Upper lobe of left lung (tissue), 6 donors: ENCODE measurements at regions not wholly inside any gene's neighbourhood (a gene's known extent, or its start where the extent isn't known, plus 50 kb on each side); places are given as distances from the start of the nearest gene placed in this dataset.
A peak's percentile ranks its signal among the peaks of the same experiment; 100 is the strongest.

Experiments
- ATAC-seq, 2 donors: fragments of 200-7000 bp; cut with Tn5 transposase; one replicate each; pipeline ENCODE4 v1.9.1; 2022; ENCODE audit warnings: mild to moderate bottlenecking in 2 of 2, moderate library complexity in 2 of 2; ENCODE audit not compliant: low FRiP score in 2 of 2
- DNase-seq, 2 donors: peaks; one replicate each; pipeline ENCODE4 v3.0.0-alpha.2; 2019 to 2020
- H3K27ac ChIP-seq, 4 donors: fragments of 200-600 bp; sonication (generic); one replicate each; pipeline ENCODE4 v1.5.1; 2016 to 2019
- H3K27me3 ChIP-seq, 4 donors: fragments of 200-600 bp; sonication (generic); one replicate each; pipeline ENCODE4 v1.5.1; 2017 to 2019
- H3K36me3 ChIP-seq, 4 donors: fragments of 200-600 bp; sonication (generic); one replicate each; pipeline ENCODE4 v1.5.1; 2016 to 2019
- H3K4me1 ChIP-seq, 4 donors: fragments of 200-600 bp; sonication (generic); one replicate each; pipeline ENCODE4 v1.5.1; 2018 to 2019
- H3K4me3 ChIP-seq, 4 donors: fragments of 200-600 bp; sonication (generic); one replicate each; pipeline ENCODE4 v1.5.1; 2017 to 2019; ENCODE audit warnings: mild to moderate bottlenecking in 2 of 4, moderate library complexity in 1 of 4
- H3K9me3 ChIP-seq, 4 donors: fragments of 200-600 bp; sonication (generic); one replicate each; pipeline ENCODE4 v1.5.1; 2018 to 2019
- CTCF ChIP-seq, 6 experiments: fragments of 450-650 bp in 4 of 6; fragments of 200-600 bp in 2 of 6; sonication (generic) in 2 of 6; IDR thresholded peaks; one replicate each; pipeline ENCODE4 v1.5.1; 2016 to 2019; ENCODE audit warnings: antibody characterized with exemption in 6 of 6
- EP300 ChIP-seq, 4 donors: sonication (generic); formaldehyde crosslinking; IDR thresholded peaks; one replicate each; pipeline ENCODE4 v1.5.1; 2017; ENCODE audit warnings: antibody characterized with exemption in 4 of 4, control low read depth in 2 of 4
- POLR2A ChIP-seq, 4 donors: fragments of 450-650 bp; IDR thresholded peaks; one replicate each; pipeline ENCODE4 v1.5.1; 2016 to 2017; ENCODE audit warnings: antibody characterized with exemption in 4 of 4, mild to moderate bottlenecking in 2 of 4
- POLR2AphosphoS5 ChIP-seq, 2 donors: sonication (generic); formaldehyde crosslinking; IDR thresholded peaks; one replicate each; pipeline ENCODE4 v1.5.1; 2017; ENCODE audit warnings: antibody characterized with exemption in 2 of 2
- WGBS, 2 donors: methylation state at CpG; one replicate each; pipeline ENCODE4 v1.1.5; 2017 to 2018; 5-methylcytosine and 5-hydroxymethylcytosine counted together
- donor health status: DM: no; HTN: no; CAD: no; lungs with moderate emphysema.
- donor health status: DM: no; HTN: yes; CAD: no; lungs with severe emphysema.

- peak overlapping the region in 1 of 4 donors; percentile 9 for H3K4me3 ChIP-seq
- peak in 1 of 2 donors; percentile 15 for DNase-seq
- 89 to 90% methylated on average over 12 of the region's 12 CpGs for WGBS, 2 donors
- TF ChIP-seq EP300 (IDR thresholded peaks at IDR 0.05) (no peak), CTCF (IDR thresholded peaks at IDR 0.05) (no peak), POLR2A (IDR thresholded peaks at IDR 0.05) (no peak), POLR2AphosphoS5 (IDR thresholded peaks at IDR 0.05) (no peak)
- H3K36me3 ChIP-seq: no peaks in the 10 kb centered on the region
- no peak overlapping the region for H3K27ac ChIP-seq
- H3K9me3 ChIP-seq: no peaks in the 10 kb centered on the region
- H3K27me3 ChIP-seq: no peaks in the 10 kb centered on the region
- ATAC-seq: peak in 1 of 2 donors; percentile 51
- H3K4me1 ChIP-seq: no peaks in the 10 kb centered on the region
Observed at GRCh38 chr3:80769683-80770082, 991.8 kb downstream of the GBE1 start.

- Histone ChIP-seq H3K9me3 (no peaks in the 10 kb centered on the region), H3K27ac (no peak overlapping the region), H3K27me3 (no peaks in the 10 kb centered on the region), H3K36me3 (no peaks in the 10 kb centered on the region), H3K4me3 (no peak overlapping the region), H3K4me1 (no peaks in the 10 kb centered on the region)
- ATAC-seq: no peak
- 61 to 63% methylated on average over 4 of the region's 4 CpGs for WGBS, 2 donors
- no peak for DNase-seq
- no peak for TF ChIP-seq POLR2AphosphoS5 (IDR thresholded peaks at IDR 0.05)
- TF ChIP-seq EP300 (IDR thresholded peaks at IDR 0.05): no peak
- TF ChIP-seq POLR2A (IDR thresholded peaks at IDR 0.05): no peak
- TF ChIP-seq CTCF (IDR thresholded peaks at IDR 0.05): no peak
Observed at GRCh38 chr3:80767604-80768003, 993.8 kb downstream of the GBE1 start.

GRCh38 chr3:80754969-80755368 lies 987.2 kb upstream of the ROBO1 start:
- H3K4me1 ChIP-seq: no peaks in the 10 kb centered on the region
- TF ChIP-seq POLR2AphosphoS5 (IDR thresholded peaks at IDR 0.05) (no peak), CTCF (IDR thresholded peaks at IDR 0.05) (no peak), EP300 (IDR thresholded peaks at IDR 0.05) (no peak), POLR2A (IDR thresholded peaks at IDR 0.05) (no peak)
- 68 to 72% methylated on average over 8 of the region's 8 CpGs for WGBS, 2 donors
- no peak overlapping the region for H3K27ac ChIP-seq
- ATAC-seq (no peak), DNase-seq (no peak)
- no peaks in the 10 kb centered on the region for H3K27me3 ChIP-seq
- no peaks in the 10 kb centered on the region for H3K9me3 ChIP-seq
- H3K4me3 ChIP-seq: no peak overlapping the region
- H3K36me3 ChIP-seq: no peaks in the 10 kb centered on the region

- Histone ChIP-seq H3K27me3 (no peaks in the 10 kb centered on the region), H3K4me1 (no peaks in the 10 kb centered on the region), H3K9me3 (no peaks in the 10 kb centered on the region), H3K27ac (no peak overlapping the region), H3K4me3 (no peak overlapping the region), H3K36me3 (no peaks in the 10 kb centered on the region)
- no peak for TF ChIP-seq POLR2A (IDR thresholded peaks at IDR 0.05)
- no peak for TF ChIP-seq EP300 (IDR thresholded peaks at IDR 0.05)
- DNase-seq (no peak), ATAC-seq (no peak)
- WGBS, 2 donors: 60 to 68% methylated on average over 4 of the region's 4 CpGs
Observed at GRCh38 chr3:80753021-80753420, 985.2 kb upstream of the ROBO1 start.

- Histone ChIP-seq H3K4me3 (no peak overlapping the region), H3K27ac (no peak overlapping the region), H3K4me1 (no peaks in the 10 kb centered on the region), H3K36me3 (no peaks in the 10 kb centered on the region), H3K9me3 (no peaks in the 10 kb centered on the region), H3K27me3 (no peaks in the 10 kb centered on the region)
- no peak for DNase-seq
- TF ChIP-seq CTCF (IDR thresholded peaks at IDR 0.05) (no peak), POLR2A (IDR thresholded peaks at IDR 0.05) (no peak), POLR2AphosphoS5 (IDR thresholded peaks at IDR 0.05) (no peak), EP300 (IDR thresholded peaks at IDR 0.05) (no peak)
- no peak for ATAC-seq
- WGBS, 2 donors: 74 to 93% methylated on average over 4 of the region's 4 CpGs
Observed at GRCh38 chr3:80750637-80751036, 982.8 kb upstream of the ROBO1 start.
